AG09309 (cell line): ENCODE measurements at regions not wholly inside any gene's neighbourhood (a gene's known extent, or its start where the extent isn't known, plus 50 kb on each side); places are given as distances from the start of the nearest gene placed in this dataset.

Experiments used
- DNase-seq: peaks from one replicate; pipeline ENCODE4 v3.0.0-alpha.2; 2010; ENCODE audit warnings: low read depth
- H3K4me3 ChIP-seq: 2 replicates; pipeline ENCODE4 v1.5.1; 2011; ENCODE audit warnings: mild to moderate bottlenecking, low read depth, low read length, moderate library complexity; ENCODE audit not compliant: control insufficient read depth
- TF ChIP-seq, protein P1 (sequence below): IDR thresholded peaks from 2 replicates; pipeline ENCODE4 v1.5.1; 2011; ENCODE audit warnings: mild to moderate bottlenecking, low read depth, low read length, inconsistent platforms; ENCODE audit not compliant: insufficient read depth, control insufficient read depth; ENCODE audit errors: missing control alignments

DNA sequence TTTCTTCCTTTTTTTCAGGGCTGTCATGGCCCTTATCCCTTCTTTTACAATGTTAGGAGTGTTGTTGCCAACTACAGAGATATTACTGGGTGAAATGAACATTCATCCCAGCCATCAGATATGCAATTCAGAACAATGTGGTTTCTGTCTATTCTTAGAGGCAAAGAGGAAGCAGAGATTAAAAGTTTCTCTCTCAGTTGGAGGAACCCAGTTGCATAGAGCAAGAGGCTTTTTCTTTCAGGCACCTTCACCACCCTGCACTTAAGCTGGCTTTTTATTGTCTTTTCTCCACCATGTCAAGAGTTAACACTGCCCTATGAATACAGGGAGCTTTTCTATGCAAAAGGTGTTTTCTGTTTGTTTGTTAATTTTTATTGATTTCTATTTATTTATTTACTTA is 1559.6 kb upstream of the IGFBP7 start:
- TF ChIP-seq, protein P1, sequence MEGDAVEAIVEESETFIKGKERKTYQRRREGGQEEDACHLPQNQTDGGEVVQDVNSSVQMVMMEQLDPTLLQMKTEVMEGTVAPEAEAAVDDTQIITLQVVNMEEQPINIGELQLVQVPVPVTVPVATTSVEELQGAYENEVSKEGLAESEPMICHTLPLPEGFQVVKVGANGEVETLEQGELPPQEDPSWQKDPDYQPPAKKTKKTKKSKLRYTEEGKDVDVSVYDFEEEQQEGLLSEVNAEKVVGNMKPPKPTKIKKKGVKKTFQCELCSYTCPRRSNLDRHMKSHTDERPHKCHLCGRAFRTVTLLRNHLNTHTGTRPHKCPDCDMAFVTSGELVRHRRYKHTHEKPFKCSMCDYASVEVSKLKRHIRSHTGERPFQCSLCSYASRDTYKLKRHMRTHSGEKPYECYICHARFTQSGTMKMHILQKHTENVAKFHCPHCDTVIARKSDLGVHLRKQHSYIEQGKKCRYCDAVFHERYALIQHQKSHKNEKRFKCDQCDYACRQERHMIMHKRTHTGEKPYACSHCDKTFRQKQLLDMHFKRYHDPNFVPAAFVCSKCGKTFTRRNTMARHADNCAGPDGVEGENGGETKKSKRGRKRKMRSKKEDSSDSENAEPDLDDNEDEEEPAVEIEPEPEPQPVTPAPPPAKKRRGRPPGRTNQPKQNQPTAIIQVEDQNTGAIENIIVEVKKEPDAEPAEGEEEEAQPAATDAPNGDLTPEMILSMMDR, result no peak
- no peak for DNase-seq
- H3K4me3 ChIP-seq, result no peak overlapping the region

DNA sequence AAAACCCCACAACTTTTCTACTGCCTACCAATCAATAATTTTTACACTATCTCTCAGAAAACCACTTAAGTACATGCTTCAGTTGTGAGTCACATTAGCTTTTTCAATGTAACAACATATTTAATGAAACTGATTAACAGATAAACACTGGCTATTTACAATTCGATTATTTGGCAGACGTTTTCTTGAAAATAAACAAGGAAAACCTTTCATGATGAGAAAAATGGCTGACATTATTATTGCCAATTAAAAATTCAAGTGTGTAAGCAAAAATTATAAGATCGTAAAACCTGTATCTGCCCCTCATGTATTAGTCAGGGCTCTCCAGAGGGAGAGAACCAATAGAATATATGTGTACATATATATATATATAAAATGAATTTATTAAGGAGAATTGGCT is 1555.5 kb upstream of the IGFBP7 start:
- H3K4me3 ChIP-seq, result no peak overlapping the region
- DNase-seq, result no peak
- TF ChIP-seq, protein P1, result no peak

DNA sequence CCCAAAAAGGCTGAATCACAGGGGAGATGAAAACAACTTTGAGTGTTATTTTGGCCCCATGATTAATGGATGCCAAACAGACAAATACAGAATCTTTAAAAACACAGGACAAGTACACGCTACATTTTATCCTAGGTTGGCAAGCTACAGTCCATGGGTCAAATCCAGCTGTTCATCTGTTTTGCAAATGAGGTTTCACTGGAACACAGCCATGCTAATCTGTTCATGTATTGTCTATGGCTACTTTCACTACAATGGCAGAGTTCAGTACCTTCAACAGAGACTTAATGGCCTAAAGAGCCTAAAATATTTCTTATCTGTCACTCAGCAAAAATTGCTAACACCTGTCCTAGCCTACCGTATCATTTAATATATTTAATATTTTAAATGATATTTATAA is 1548.5 kb upstream of the IGFBP7 start:
- no peak for DNase-seq

DNA sequence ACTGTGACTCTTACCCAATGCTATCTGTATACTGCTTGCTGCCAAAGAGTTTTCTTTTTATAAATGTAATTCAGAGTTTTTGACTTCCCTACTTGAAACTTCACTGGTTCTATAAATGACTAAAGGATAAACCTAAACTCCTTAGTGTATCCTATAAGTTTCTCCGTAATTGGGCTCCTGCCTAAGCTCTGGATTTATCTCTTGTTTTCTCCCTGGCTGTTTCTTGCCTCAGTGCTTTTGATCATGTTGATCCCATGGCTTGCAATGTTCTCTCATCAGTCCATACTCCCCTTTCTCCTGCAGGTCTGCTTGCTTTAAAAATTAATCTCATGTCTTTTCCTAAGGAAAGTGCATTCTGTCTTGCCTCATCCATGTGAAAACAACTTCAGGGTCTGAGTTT is 1543.1 kb upstream of the IGFBP7 start:
- H3K4me3 ChIP-seq, result no peak overlapping the region
- TF ChIP-seq, protein P1, result no peak
- no peak for DNase-seq

More for the DNA sequence above, 1548.5 kb upstream of the IGFBP7 start:
- TF ChIP-seq, protein P1, result no peak
- no peak overlapping the region for H3K4me3 ChIP-seq

DNA sequence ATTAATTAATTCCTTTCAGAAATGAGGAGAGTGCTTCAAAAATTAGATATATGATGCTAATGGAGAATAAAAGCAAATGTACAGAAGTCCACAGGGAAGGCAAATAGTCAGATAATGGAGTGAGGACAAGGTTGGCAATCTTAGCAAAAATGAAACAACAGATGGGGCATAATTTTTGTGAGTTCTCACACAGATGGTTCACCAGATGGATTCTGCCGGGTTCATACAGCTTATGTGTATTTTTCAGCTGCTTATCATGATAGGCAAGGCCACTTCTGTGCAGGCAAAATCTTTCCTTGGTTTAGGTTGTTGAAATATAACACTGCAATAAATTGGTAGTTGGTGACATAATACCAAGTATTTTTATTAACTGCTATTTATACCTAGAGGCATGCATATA is 1539.0 kb upstream of the IGFBP7 start:
- TF ChIP-seq, protein P1, result no peak
- no peak for DNase-seq
- no peak overlapping the region for H3K4me3 ChIP-seq

DNA sequence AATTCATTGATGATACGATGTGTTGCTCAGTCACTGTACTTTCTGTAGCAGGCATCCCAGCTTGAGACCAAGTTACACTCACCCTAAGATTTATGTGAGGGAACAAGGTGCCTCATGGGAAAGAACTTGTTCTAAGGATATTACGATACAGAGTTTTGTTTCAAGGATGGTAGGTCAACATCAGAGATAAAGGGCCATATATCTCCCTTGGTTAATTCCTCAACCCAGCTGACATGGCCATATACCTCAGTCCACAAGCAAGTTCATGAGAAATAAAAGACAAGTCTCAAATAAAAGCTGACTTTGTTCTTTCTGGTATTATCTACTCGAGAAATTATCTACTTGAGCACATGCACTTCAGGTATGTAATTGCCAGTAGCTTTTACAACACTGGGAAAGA is 1535.9 kb upstream of the IGFBP7 start:
- no peak overlapping the region for H3K4me3 ChIP-seq
- DNase-seq, result no peak
- TF ChIP-seq, protein P1, result no peak

DNA sequence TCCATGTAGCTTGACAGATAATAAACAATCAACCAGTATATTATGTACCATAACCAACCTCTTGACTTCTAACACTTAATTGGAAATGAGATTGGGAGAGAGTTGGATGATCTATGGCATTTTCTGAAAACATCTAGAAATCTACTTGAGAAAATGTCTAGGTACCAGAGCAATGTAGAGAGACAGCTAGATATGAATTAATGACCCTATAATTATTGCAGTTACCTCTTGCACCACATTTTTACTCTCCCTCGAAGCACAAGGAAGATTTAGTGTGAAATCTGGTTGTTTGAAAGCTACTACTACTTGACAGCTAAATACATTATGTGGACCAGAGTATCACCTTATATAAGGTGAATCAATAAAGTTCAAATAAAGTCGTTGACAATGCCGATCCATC is 1534.4 kb upstream of the IGFBP7 start:
- TF ChIP-seq, protein P1, result no peak
- DNase-seq, result no peak
- H3K4me3 ChIP-seq, result no peak overlapping the region
